SK-N-SH (cell line): ENCODE measurements at regions not wholly inside any gene's neighbourhood (a gene's known extent, or its start where the extent isn't known, plus 50 kb on each side); places are given as distances from the start of the nearest gene placed in this dataset.

ENCODE experiments used
- CTCF ChIA-PET: fragments of 300-600, 350-600 bp; formaldehyde crosslinking; extraction: SDS; loops from one replicate; lab custom pipeline; 2021; lab: Yijun Ruan, JAX
- POLR2A ChIA-PET: fragments of 350-600 bp; sonication (Branson Sonifier 250); formaldehyde crosslinking; extraction: SDS; loops from one replicate; lab custom pipeline; 2020; ENCODE audit warnings: antibody characterized with exemption, inconsistent platforms; lab: Yijun Ruan, JAX
- DNase-seq: peaks from one replicate; pipeline ENCODE4 v3.0.0; 2012
- H2AFZ ChIP-seq: fragments of 200-600 bp; sonication (generic); 2 replicates; pipeline ENCODE4 v1.8.1; 2016; ENCODE audit warnings: antibody characterized with exemption, mild to moderate bottlenecking, low read depth
- H3F3A ChIP-seq: fragments of 200-600 bp; sonication (generic); replicated peaks from 2 replicates; pipeline ENCODE3; 2016; ENCODE audit warnings: antibody characterized with exemption, mild to moderate bottlenecking; ENCODE audit not compliant: insufficient read depth
- H3K27ac ChIP-seq, 2 experiments: fragments of 200-500 bp in 1 of 2; fragments of 200-600 bp in 1 of 2; sonication (Bioruptor generic) in 1 of 2; sonication (generic), shearing (Covaris generic) in 1 of 2; 2 replicates each; pipeline versions ENCODE4 v1.5.1 to v1.6.1; 2014 to 2016; ENCODE audit warnings: low read depth in 2 of 2, inconsistent platforms in 1 of 2, low read length in 1 of 2, mild to moderate bottlenecking in 1 of 2, mixed read lengths in 1 of 2
- H3K27me3 ChIP-seq: fragments of 200-600 bp; sonication (generic), shearing (Covaris generic); 2 replicates; pipeline ENCODE4 v1.6.1; 2016; ENCODE audit warnings: mixed run types; ENCODE audit not compliant: insufficient read depth
- H3K36me3 ChIP-seq, 2 experiments: fragments of 200-500 bp in 1 of 2; fragments of 200-600 bp in 1 of 2; sonication (Bioruptor generic) in 1 of 2; sonication (generic) in 1 of 2; replicated peaks in 1 of 2; 2 replicates each; pipeline versions ENCODE3 to v1.5.1; 2014 to 2016; ENCODE audit warnings: low read length in 1 of 2, mild to moderate bottlenecking in 1 of 2; ENCODE audit not compliant: insufficient read depth in 2 of 2, control insufficient read depth in 1 of 2
- H3K4me1 ChIP-seq, 2 experiments: fragments of 200-500 bp in 1 of 2; fragments of 200-600 bp in 1 of 2; sonication (Bioruptor generic) in 1 of 2; sonication (generic), shearing (Covaris generic) in 1 of 2; 2 replicates each; pipeline versions ENCODE4 v1.5.1 to v1.6.1; 2014 to 2016; ENCODE audit warnings: low read depth in 1 of 2, low read length in 1 of 2, mixed run types in 1 of 2; ENCODE audit not compliant: insufficient read depth in 2 of 2, control insufficient read depth in 1 of 2
- H3K4me2 ChIP-seq: fragments of 200-600 bp; sonication (generic), shearing (Covaris generic); 2 replicates; pipeline ENCODE4 v1.6.1; 2017; ENCODE audit warnings: mixed run types
- H3K4me3 ChIP-seq, 2 experiments: fragments of 200-500 bp in 1 of 2; fragments of 200-600 bp in 1 of 2; sonication (Bioruptor generic) in 1 of 2; sonication (generic), shearing (Covaris generic) in 1 of 2; 2 replicates each; pipeline versions ENCODE4 v1.5.1 to v1.8.1; 2014 to 2016; ENCODE audit warnings: low read depth in 2 of 2, inconsistent platforms in 1 of 2, low read length in 1 of 2, mild to moderate bottlenecking in 1 of 2, mixed read lengths in 1 of 2, moderate library complexity in 1 of 2
- H3K79me2 ChIP-seq: fragments of 200-600 bp; sonication (generic); 2 replicates; pipeline ENCODE4 v1.8.1; 2017; ENCODE audit warnings: mild to moderate bottlenecking; ENCODE audit not compliant: insufficient read depth
- H3K9ac ChIP-seq: fragments of 200-600 bp; sonication (generic); 2 replicates; pipeline ENCODE4 v1.6.1; 2017; ENCODE audit warnings: mixed run types
- H3K9me2 ChIP-seq: fragments of 200-600 bp; sonication (generic); 2 replicates; pipeline ENCODE4 v1.6.1; 2017; ENCODE audit warnings: mixed run types
- H3K9me3 ChIP-seq: fragments of 200-600 bp; sonication (generic); 2 replicates; pipeline ENCODE4 v1.6.1; 2017; ENCODE audit warnings: mixed run types, mild to moderate bottlenecking, moderate library complexity
- H4K20me1 ChIP-seq: fragments of 200-600 bp; sonication (generic); 2 replicates; pipeline ENCODE4 v1.6.1; 2017; ENCODE audit warnings: mild to moderate bottlenecking, mixed run types; ENCODE audit not compliant: insufficient read depth
- CTCF ChIP-seq: fragments of 200-600 bp; sonication (generic); IDR thresholded peaks from 2 replicates; pipeline ENCODE4 v1.6.1; 2017; ENCODE audit warnings: antibody characterized with exemption, mild to moderate bottlenecking, moderate library complexity
- EP300 ChIP-seq, 2 experiments: IDR thresholded peaks; 2 replicates each; pipeline versions ENCODE4 v1.4.0 to v1.6.1; 2012; ENCODE audit warnings: borderline replicate concordance in 1 of 2, low read depth in 1 of 2, low read length in 1 of 2
- FOXM1 ChIP-seq: IDR thresholded peaks from 2 replicates; pipeline ENCODE4 v1.4.0; 2012; ENCODE audit warnings: low read depth, mild to moderate bottlenecking
- GATA2 ChIP-seq: sonication (generic); formaldehyde crosslinking; IDR thresholded peaks from 2 replicates; pipeline ENCODE4 v1.5.0; 2020; ENCODE audit warnings: mild to moderate bottlenecking, missing genetic modification reagents
- IRF3 ChIP-seq: fragments of 150-350 bp; IDR thresholded peaks from 2 replicates; pipeline ENCODE4 v1.6.1; 2016; ENCODE audit warnings: mild to moderate bottlenecking, low read depth, low read length
- MEF2A ChIP-seq: IDR thresholded peaks from 2 replicates; pipeline ENCODE4 v1.4.0; 2012; ENCODE audit warnings: low read depth, borderline replicate concordance
- PBX3 ChIP-seq: IDR thresholded peaks from 2 replicates; pipeline ENCODE4; 2012
- RAD21 ChIP-seq: IDR thresholded peaks from 2 replicates; pipeline ENCODE4 v1.6.1; 2012; ENCODE audit warnings: mild to moderate bottlenecking, low read length
- SIN3A ChIP-seq: IDR thresholded peaks from 2 replicates; pipeline ENCODE4 v1.6.1; 2012; ENCODE audit warnings: low read depth, mild to moderate bottlenecking, low read length, moderate library complexity, borderline replicate concordance
- SMC3 ChIP-seq: IDR thresholded peaks from 2 replicates; pipeline ENCODE4 v1.6.1; 2012; ENCODE audit warnings: low read depth, low read length, improper control_type of control experiment
- TAF1 ChIP-seq: IDR thresholded peaks from 2 replicates; pipeline ENCODE4 v1.6.1; 2012; ENCODE audit warnings: low read depth, mild to moderate bottlenecking, low read length, moderate library complexity, borderline replicate concordance
- WGBS: methylation state at CpG from one replicate; pipeline ENCODE4 v1.1.6; 2017; ENCODE audit warnings: low lambda C conversion rate; 5-methylcytosine and 5-hydroxymethylcytosine counted together
- TF ChIP-seq, protein P1 (sequence below): IDR thresholded peaks from 2 replicates; pipeline ENCODE4 v1.4.0; 2012; ENCODE audit warnings: low read depth, borderline replicate concordance
- TF ChIP-seq, protein P2 (sequence below): IDR thresholded peaks from 2 replicates; pipeline ENCODE4 v1.4.0; 2012; ENCODE audit warnings: low read depth, borderline replicate concordance

DNA sequence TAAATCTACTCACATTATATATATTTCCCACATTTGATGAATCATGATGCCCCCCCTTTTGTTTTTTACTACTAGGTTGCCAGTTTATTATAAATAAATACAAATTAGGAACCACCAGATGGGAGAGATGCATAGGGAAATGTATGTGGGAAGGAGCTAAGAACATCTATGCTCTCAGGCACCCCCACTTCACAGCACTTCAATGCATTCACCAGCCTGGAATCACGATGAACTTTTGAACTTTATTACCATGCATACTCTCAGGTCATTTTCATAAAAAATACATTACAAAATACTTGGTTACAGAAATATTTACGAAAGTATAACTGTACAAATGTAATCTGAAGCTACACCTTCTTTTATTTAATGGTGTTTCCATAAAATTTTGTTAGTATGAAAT, 988.0 kb upstream of the EPHA6 start:
- no peaks in the 10 kb centered on the region for H3K27me3 ChIP-seq
- H3F3A ChIP-seq, result no peaks in the 10 kb centered on the region
- no peak overlapping the region for H3K27ac ChIP-seq
- H3K4me1 ChIP-seq, result no peaks in the 10 kb centered on the region
- no peaks in the 10 kb centered on the region for H3K9me2 ChIP-seq
- no peaks in the 10 kb centered on the region for H4K20me1 ChIP-seq
- no peak overlapping the region for H2AFZ ChIP-seq
- POLR2A ChIA-PET, result no interaction called here
- no peak for DNase-seq
- TF ChIP-seq TAF1, result no peak
- TF ChIP-seq RAD21, result no peak
- TF ChIP-seq CTCF, result no peak
- TF ChIP-seq, protein P1, sequence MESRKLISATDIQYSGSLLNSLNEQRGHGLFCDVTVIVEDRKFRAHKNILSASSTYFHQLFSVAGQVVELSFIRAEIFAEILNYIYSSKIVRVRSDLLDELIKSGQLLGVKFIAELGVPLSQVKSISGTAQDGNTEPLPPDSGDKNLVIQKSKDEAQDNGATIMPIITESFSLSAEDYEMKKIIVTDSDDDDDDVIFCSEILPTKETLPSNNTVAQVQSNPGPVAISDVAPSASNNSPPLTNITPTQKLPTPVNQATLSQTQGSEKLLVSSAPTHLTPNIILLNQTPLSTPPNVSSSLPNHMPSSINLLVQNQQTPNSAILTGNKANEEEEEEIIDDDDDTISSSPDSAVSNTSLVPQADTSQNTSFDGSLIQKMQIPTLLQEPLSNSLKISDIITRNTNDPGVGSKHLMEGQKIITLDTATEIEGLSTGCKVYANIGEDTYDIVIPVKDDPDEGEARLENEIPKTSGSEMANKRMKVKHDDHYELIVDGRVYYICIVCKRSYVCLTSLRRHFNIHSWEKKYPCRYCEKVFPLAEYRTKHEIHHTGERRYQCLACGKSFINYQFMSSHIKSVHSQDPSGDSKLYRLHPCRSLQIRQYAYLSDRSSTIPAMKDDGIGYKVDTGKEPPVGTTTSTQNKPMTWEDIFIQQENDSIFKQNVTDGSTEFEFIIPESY, result no peak
- no peak for TF ChIP-seq SMC3
- TF ChIP-seq MEF2A, result no peak
- TF ChIP-seq, protein P2, sequence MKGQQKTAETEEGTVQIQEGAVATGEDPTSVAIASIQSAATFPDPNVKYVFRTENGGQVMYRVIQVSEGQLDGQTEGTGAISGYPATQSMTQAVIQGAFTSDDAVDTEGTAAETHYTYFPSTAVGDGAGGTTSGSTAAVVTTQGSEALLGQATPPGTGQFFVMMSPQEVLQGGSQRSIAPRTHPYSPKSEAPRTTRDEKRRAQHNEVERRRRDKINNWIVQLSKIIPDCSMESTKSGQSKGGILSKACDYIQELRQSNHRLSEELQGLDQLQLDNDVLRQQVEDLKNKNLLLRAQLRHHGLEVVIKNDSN, result no peak
- no peak for TF ChIP-seq SIN3A
- no peak for TF ChIP-seq IRF3
- no peak for TF ChIP-seq FOXM1
- no peak for TF ChIP-seq EP300 (IDR thresholded peaks at IDR 0.05; ENCODE audit: borderline replicate concordance in 1 of 2, low read depth in 1 of 2, low read length in 1 of 2)
- no peak for TF ChIP-seq GATA2 (CRISPR knock-in tag)
- TF ChIP-seq PBX3, result no peak
- TF ChIP-seq, all 33 proteins: peak for 0
- no peak overlapping the region for H3K4me3 ChIP-seq
- CTCF ChIA-PET, result no interaction called here
- no peak overlapping the region for H3K9ac ChIP-seq
- WGBS, result 3% methylated on average over 2 of the region's 2 CpGs
- H3K36me3 ChIP-seq, result no peaks in the 10 kb centered on the region
- H3K79me2 ChIP-seq, result no peaks in the 10 kb centered on the region
- H3K4me2 ChIP-seq, result no peak overlapping the region
- H3K9me3 ChIP-seq, result no peaks in the 10 kb centered on the region
